Transverse colon (tissue), 4 donors: ENCODE measurements at regions not wholly inside any gene's neighbourhood (a gene's known extent, or its start where the extent isn't known, plus 50 kb on each side); places are given as distances from the start of the nearest gene placed in this dataset.

Source experiments
- DNase-seq: peaks from one replicate; pipeline ENCODE4 v3.0.0-alpha.2; 2019
- H3K27ac ChIP-seq, 4 donors: fragments of 200-600 bp; sonication (generic); 2 replicates each; pipeline ENCODE4 v1.5.1; 2016 to 2018; ENCODE audit warnings: inconsistent platforms in 4 of 4
- H3K27me3 ChIP-seq: fragments of 200-600 bp; sonication (generic); 2 replicates; pipeline ENCODE4 v1.5.1; 2017; ENCODE audit warnings: inconsistent platforms
- H3K36me3 ChIP-seq, 4 donors: fragments of 200-600 bp; sonication (generic); 2 replicates each; pipeline ENCODE4 v1.5.1; 2017 to 2019; ENCODE audit warnings: inconsistent platforms in 4 of 4
- H3K4me1 ChIP-seq, 4 donors: fragments of 200-600 bp; sonication (generic); 2 replicates each; pipeline ENCODE4 v1.5.1; 2017 to 2020; ENCODE audit warnings: inconsistent platforms in 4 of 4
- H3K4me3 ChIP-seq, 4 donors: fragments of 200-600 bp; sonication (generic); 1 replicate in 1 of 4; 2 replicates in 3 of 4; pipeline versions ENCODE4 v1.5.1 to v1.6.1; 2017 to 2019; ENCODE audit warnings: inconsistent platforms in 4 of 4
- H3K9me3 ChIP-seq, 2 donors: fragments of 200-600 bp; sonication (generic); 2 replicates each; pipeline ENCODE4 v1.5.1; 2017 to 2019; ENCODE audit warnings: inconsistent platforms in 2 of 2
- EP300 ChIP-seq: sonication (generic); formaldehyde crosslinking; IDR thresholded peaks from one replicate; pipeline ENCODE4 v1.6.1; 2017; ENCODE audit warnings: antibody characterized with exemption, low read depth
- POLR2A ChIP-seq: fragments of 450-650 bp; IDR thresholded peaks from one replicate; pipeline ENCODE4 v1.6.1; 2016; ENCODE audit warnings: antibody characterized with exemption, mild to moderate bottlenecking, moderate library complexity
- POLR2AphosphoS5 ChIP-seq, 3 donors: sonication (generic); formaldehyde crosslinking; IDR thresholded peaks; one replicate each; pipeline ENCODE4 v1.6.1; 2016; ENCODE audit warnings: antibody characterized with exemption in 3 of 3
- WGBS, 2 donors: methylation state at CpG; one replicate each; pipeline ENCODE4 v1.1.5; 2018; ENCODE audit warnings: low coverage in 1 of 2; 5-methylcytosine and 5-hydroxymethylcytosine counted together
- in situ Hi-C, 4 donors: fragments of 200-750 bp; cut with MboI; loops; one replicate each; pipeline versions ENCODE4 v1.15.0 to v1.15.1; 2017; ENCODE audit warnings: low sequenced_read_pairs in 3 of 4, low pct_ligation_motif_present in 1 of 4, low pct_unique_long_range_greater_than_20kb in 1 of 4
- intact Hi-C: fragments of 100-400 bp; cut with DNase I; formaldehyde crosslinking; loops from one replicate; pipeline ENCODE4 v1.15.1; 2023; ENCODE audit warnings: low total_unique reads
- TF ChIP-seq, protein P1 (sequence below), 5 experiments: fragments of 200-600 bp in 3 of 5; fragments of 450-650 bp in 2 of 5; sonication (generic) in 3 of 5; IDR thresholded peaks; 1 replicate in 2 of 5; 2 replicates in 3 of 5; pipeline ENCODE4 v1.5.1; 2016 to 2017; ENCODE audit warnings: antibody characterized with exemption in 5 of 5, inconsistent platforms in 3 of 5, mild to moderate bottlenecking in 2 of 5, moderate library complexity in 1 of 5

DNA sequence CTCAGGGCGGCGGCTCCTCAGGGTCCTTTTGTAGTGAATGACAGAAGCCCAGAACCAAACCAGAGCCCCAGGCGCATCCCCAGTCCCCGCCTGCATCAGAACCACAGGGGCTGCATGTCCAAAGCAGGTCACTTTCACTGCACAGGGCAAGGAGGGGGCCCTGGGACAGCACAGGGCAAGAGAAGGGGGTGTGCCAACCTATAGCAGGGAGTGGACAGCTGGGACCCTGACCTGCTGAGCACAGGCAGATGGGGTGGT, 501.4 kb downstream of the PREX1 start:
- intact Hi-C loops (no loop called here), in situ Hi-C loops (no loop called here)
- H3K4me1 ChIP-seq: peaks cover 0 to 5% (median 0%) of the 10 kb centered on the region in 4 donors
- H3K27ac ChIP-seq: no peak overlapping the region
- no peak overlapping the region for H3K4me3 ChIP-seq
- no peaks in the 10 kb centered on the region for H3K36me3 ChIP-seq
- DNase-seq: no peak
- H3K9me3 ChIP-seq: no peaks in the 10 kb centered on the region
- TF ChIP-seq POLR2AphosphoS5 (IDR thresholded peaks at IDR 0.05) (no peak), EP300 (no peak), POLR2A (no peak)
- TF ChIP-seq, protein P1, sequence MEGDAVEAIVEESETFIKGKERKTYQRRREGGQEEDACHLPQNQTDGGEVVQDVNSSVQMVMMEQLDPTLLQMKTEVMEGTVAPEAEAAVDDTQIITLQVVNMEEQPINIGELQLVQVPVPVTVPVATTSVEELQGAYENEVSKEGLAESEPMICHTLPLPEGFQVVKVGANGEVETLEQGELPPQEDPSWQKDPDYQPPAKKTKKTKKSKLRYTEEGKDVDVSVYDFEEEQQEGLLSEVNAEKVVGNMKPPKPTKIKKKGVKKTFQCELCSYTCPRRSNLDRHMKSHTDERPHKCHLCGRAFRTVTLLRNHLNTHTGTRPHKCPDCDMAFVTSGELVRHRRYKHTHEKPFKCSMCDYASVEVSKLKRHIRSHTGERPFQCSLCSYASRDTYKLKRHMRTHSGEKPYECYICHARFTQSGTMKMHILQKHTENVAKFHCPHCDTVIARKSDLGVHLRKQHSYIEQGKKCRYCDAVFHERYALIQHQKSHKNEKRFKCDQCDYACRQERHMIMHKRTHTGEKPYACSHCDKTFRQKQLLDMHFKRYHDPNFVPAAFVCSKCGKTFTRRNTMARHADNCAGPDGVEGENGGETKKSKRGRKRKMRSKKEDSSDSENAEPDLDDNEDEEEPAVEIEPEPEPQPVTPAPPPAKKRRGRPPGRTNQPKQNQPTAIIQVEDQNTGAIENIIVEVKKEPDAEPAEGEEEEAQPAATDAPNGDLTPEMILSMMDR (IDR thresholded peaks at IDR 0.05): no peak
- no peaks in the 10 kb centered on the region for H3K27me3 ChIP-seq
- WGBS, 2 donors: 89% methylated on average over 4 of the region's 4 CpGs; no CpG with 5 or more reads in 1 of the 2 donors

DNA sequence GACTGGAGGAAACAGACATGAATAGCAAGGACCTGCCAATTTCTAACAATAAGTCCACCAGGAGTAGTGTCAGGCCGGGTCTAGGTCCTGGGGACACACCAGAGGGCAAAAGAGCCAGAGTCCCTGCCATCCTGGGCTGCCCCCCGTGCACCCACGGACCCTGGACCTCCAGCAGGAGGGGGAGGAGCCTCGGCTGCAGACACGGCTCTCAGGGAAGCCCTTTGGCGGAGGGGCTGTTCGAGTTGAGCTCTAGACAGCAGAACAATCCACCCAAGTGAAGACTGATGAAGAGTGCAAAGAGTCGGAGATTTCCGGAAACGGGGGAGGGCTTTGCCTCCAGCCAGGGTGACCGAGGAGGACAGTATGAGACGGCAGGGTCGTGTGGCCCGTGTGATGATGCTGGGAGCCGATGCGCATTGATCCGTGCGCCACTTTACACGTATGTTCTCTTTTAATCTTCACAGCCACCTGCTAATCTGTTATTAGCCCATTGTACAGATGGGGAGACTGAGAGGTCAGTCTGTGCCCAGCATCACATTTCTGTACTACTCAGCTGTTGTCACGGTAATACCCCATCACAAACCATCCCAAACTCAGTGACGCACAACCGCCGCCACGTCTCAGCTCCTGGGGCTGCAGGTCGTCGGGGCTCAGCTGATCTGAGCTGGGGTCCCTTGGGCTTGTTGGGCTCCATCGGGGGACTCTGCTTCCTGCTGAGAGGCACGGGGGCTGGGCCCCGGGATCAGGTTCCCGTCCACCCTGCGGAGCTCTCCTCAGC, 502.0 kb downstream of the PREX1 start:
- DNase-seq: no peak
- WGBS, 2 donors: 81 to 95% methylated on average over 7 to 29 of the region's 31 CpGs
- no peak overlapping the region for H3K4me3 ChIP-seq
- H3K36me3 ChIP-seq: no peaks in the 10 kb centered on the region
- no peaks in the 10 kb centered on the region for H3K27me3 ChIP-seq
- H3K27ac ChIP-seq: no peak overlapping the region
- intact Hi-C loops (no loop called here), in situ Hi-C loops (no loop called here)
- peaks cover 0 to 5% (median 0%) of the 10 kb centered on the region in 4 donors for H3K4me1 ChIP-seq
- no peaks in the 10 kb centered on the region for H3K9me3 ChIP-seq
- TF ChIP-seq, protein P1 (IDR thresholded peaks at IDR 0.05): no peak
- TF ChIP-seq POLR2A: no peak
- TF ChIP-seq POLR2AphosphoS5 (IDR thresholded peaks at IDR 0.05): no peak
- no peak for TF ChIP-seq EP300

DNA sequence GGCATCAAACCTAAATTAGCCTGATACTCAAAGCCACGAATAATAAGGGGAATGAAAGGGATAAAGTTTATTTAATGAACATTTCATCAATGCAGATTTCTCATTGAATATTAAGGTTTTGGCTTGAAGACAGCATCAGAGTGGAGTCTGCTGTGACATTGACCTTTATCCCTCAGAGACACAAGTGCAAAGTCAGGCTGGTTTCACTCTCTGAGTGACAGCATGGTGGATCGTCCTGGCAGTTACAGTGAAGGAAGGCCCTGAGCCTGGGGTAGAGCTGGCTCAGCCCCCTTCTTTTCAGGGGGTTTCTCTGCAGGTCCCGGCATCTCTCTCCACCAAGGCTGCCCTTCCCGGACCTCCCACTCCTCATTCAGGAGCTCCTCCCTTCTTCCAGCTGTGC, 503.1 kb downstream of the PREX1 start:
- intact Hi-C loops (no loop called here), in situ Hi-C loops (no loop called here)
- H3K27ac ChIP-seq: no peak overlapping the region
- no peaks in the 10 kb centered on the region for H3K9me3 ChIP-seq
- 50 to 68% methylated on average over 1 to 4 of the region's 4 CpGs for WGBS, 2 donors
- H3K4me3 ChIP-seq: no peak overlapping the region
- no peak for TF ChIP-seq POLR2AphosphoS5 (IDR thresholded peaks at IDR 0.05)
- TF ChIP-seq, protein P1 (IDR thresholded peaks at IDR 0.05): no peak
- TF ChIP-seq EP300: no peak
- TF ChIP-seq POLR2A: no peak
- DNase-seq: no peak
- peaks cover 0 to 5% (median 0%) of the 10 kb centered on the region in 4 donors for H3K4me1 ChIP-seq
- H3K36me3 ChIP-seq: no peaks in the 10 kb centered on the region
- no peaks in the 10 kb centered on the region for H3K27me3 ChIP-seq

DNA sequence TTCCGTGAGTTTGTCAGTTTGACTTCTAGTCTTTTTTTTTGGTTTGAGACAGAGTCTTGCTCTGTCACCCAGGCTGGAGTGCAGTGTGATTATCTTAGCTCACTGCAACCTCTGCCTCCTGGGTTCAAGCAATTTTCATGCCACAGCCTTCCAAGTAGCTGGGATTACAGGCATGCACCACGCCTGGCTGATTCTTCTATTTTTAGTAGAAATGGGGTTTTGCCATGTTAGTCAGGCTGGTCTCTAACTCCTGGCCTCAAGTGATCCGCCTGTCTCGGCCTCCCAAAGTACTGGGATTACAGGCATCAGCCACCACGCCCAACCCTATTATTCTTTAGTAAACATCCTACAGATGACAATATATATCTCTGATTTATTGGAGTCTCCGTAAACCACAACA, 506.5 kb downstream of the PREX1 start:
- H3K4me1 ChIP-seq: peaks cover 0 to 5% (median 0%) of the 10 kb centered on the region in 4 donors
- intact Hi-C loops (no loop called here), in situ Hi-C loops (no loop called here)
- no peaks in the 10 kb centered on the region for H3K9me3 ChIP-seq
- WGBS, 2 donors: 57 to 70% methylated on average over 6 of the region's 6 CpGs
- TF ChIP-seq POLR2A (no peak), EP300 (no peak), POLR2AphosphoS5 (IDR thresholded peaks at IDR 0.05) (no peak)
- TF ChIP-seq, protein P1 (IDR thresholded peaks at IDR 0.05): no peak
- H3K4me3 ChIP-seq: no peak overlapping the region
- no peaks in the 10 kb centered on the region for H3K36me3 ChIP-seq
- H3K27ac ChIP-seq: no peak overlapping the region
- no peak for DNase-seq
- no peaks in the 10 kb centered on the region for H3K27me3 ChIP-seq
